ENCODE measurements at regions not wholly inside any gene's neighbourhood (a gene's known extent, or its start where the extent isn't known, plus 50 kb on each side); places are given as distances from the start of the nearest gene placed in this dataset.

- peaks cover 15% of the 10 kb centered on the region for H3K4me1 Mint-ChIP-seq
- TF ChIP-seq CTCF (conservative IDR thresholded peaks at IDR 0.05), result no peak
- no peaks in the 10 kb centered on the region for H3K9me3 Mint-ChIP-seq
- peaks cover 50% of the 10 kb centered on the region for H3K27me3 Mint-ChIP-seq (ENCODE audit: low read depth)
- no peak for DNase-seq (ENCODE audit: low read depth, low spot score)
- no peak overlapping the region for H3K4me3 Mint-ChIP-seq
- H3K27ac Mint-ChIP-seq (ENCODE audit: unreplicated experiment), result no peak overlapping the region
- no peaks in the 10 kb centered on the region for H3K36me3 Mint-ChIP-seq (ENCODE audit: low read depth)
Observed at GRCh38 chr12:100721169-100721568, 73.4 kb upstream of the ANO4 start.

- no peak overlapping the region for H3K4me3 Mint-ChIP-seq
- H3K27me3 Mint-ChIP-seq (ENCODE audit: low read depth), result peaks cover 29% of the 10 kb centered on the region
- no peaks in the 10 kb centered on the region for H3K36me3 Mint-ChIP-seq (ENCODE audit: low read depth)
- no peak overlapping the region for H3K27ac Mint-ChIP-seq (ENCODE audit: unreplicated experiment)
- no peak for TF ChIP-seq CTCF (conservative IDR thresholded peaks at IDR 0.05)
- DNase-seq (ENCODE audit: low read depth, low spot score), result no peak
- H3K4me1 Mint-ChIP-seq, result peaks cover 11% of the 10 kb centered on the region
- H3K9me3 Mint-ChIP-seq, result no peaks in the 10 kb centered on the region
Observed at GRCh38 chr12:100724071-100724470, 70.5 kb upstream of the ANO4 start.

GRCh38 chr12:100733817-100734593 is 60.6 kb upstream of the ANO4 start:
- Mint-ChIP-seq H3K9me3 (no peaks in the 10 kb centered on the region), H3K4me1 (no peaks in the 10 kb centered on the region), H3K36me3 (ENCODE audit: low read depth) (no peaks in the 10 kb centered on the region), H3K4me3 (no peak overlapping the region), H3K27ac (ENCODE audit: unreplicated experiment) (no peak overlapping the region), H3K27me3 (ENCODE audit: low read depth) (peaks cover 32% of the 10 kb centered on the region)
- DNase-seq (ENCODE audit: low read depth, low spot score), result no peak
- peak; percentile 73 for TF ChIP-seq CTCF (conservative IDR thresholded peaks at IDR 0.05)

- TF ChIP-seq CTCF (conservative IDR thresholded peaks at IDR 0.05), result no peak
- Mint-ChIP-seq H3K27ac (ENCODE audit: unreplicated experiment) (no peak overlapping the region), H3K4me3 (no peak overlapping the region), H3K4me1 (no peaks in the 10 kb centered on the region), H3K9me3 (no peaks in the 10 kb centered on the region), H3K36me3 (ENCODE audit: low read depth) (no peaks in the 10 kb centered on the region), H3K27me3 (ENCODE audit: low read depth) (peaks cover 22% of the 10 kb centered on the region)
- no peak for DNase-seq (ENCODE audit: low read depth, low spot score)
Observed at GRCh38 chr12:100737168-100737567, 57.4 kb upstream of the ANO4 start.

GRCh38 chr12:100738086-100738485 is 56.5 kb upstream of the ANO4 start:
- no peaks in the 10 kb centered on the region for H3K36me3 Mint-ChIP-seq (ENCODE audit: low read depth)

More at GRCh38 chr12:100738086-100738485, 56.5 kb upstream of the ANO4 start:
- no peak for TF ChIP-seq CTCF (conservative IDR thresholded peaks at IDR 0.05)
- no peak overlapping the region for H3K27ac Mint-ChIP-seq (ENCODE audit: unreplicated experiment)
- H3K9me3 Mint-ChIP-seq, result no peaks in the 10 kb centered on the region
- no peak overlapping the region for H3K4me3 Mint-ChIP-seq
- DNase-seq (ENCODE audit: low read depth, low spot score), result no peak
- peaks cover 19% of the 10 kb centered on the region for H3K27me3 Mint-ChIP-seq (ENCODE audit: low read depth)
- no peaks in the 10 kb centered on the region for H3K4me1 Mint-ChIP-seq

All from neural crest cell (in vitro differentiated cells).